B cell (primary cell): ENCODE measurements at regions not wholly inside any gene's neighbourhood (a gene's known extent, or its start where the extent isn't known, plus 50 kb on each side); places are given as distances from the start of the nearest gene placed in this dataset.

Experiments
- ATAC-seq: fragments of 200-7000 bp; cut with Tn5 transposase; one replicate; pipeline ENCODE4 v1.10.0; 2021; ENCODE audit warnings: low read depth, mild to moderate bottlenecking, moderate number of reproducible peaks, moderate library complexity
- CTCF ChIA-PET: fragments of 350-600 bp; sonication (Branson Sonifier 250); formaldehyde crosslinking; loops from one replicate; lab custom pipeline; 2021; ENCODE audit warnings: antibody characterized with exemption, inconsistent platforms; lab: Charles Lee
- POLR2A ChIA-PET: fragments of 350-600 bp; sonication (Branson Sonifier 250); formaldehyde crosslinking; loops from one replicate; lab custom pipeline; 2021; ENCODE audit warnings: antibody characterized with exemption; lab: Charles Lee
- DNase-seq: peaks from one replicate; pipeline ENCODE4 v3.0.0; 2013
- H2AFZ ChIP-seq: 2 replicates; pipeline ENCODE4 v1.6.1; 2012; ENCODE audit warnings: mild to moderate bottlenecking, low read depth, low read length; ENCODE audit not compliant: insufficient read depth, poor library complexity, severe bottlenecking
- H3K27ac ChIP-seq, 2 donors: 1 replicate in 1 of 2; 2 replicates in 1 of 2; pipeline ENCODE4 v1.5.1; 2012 to 2013; ENCODE audit warnings: low read length in 2 of 2, mild to moderate bottlenecking in 2 of 2, moderate library complexity in 1 of 2
- H3K27me3 ChIP-seq, 4 experiments: fragments of 200-600 bp in 1 of 4; sonication (generic) in 1 of 4; replicated peaks in 1 of 4; 1 replicate in 2 of 4; 2 replicates in 2 of 4; pipeline versions ENCODE4 v1.6.1 to v1.7.0; 2013 to 2016; ENCODE audit warnings: low read length in 3 of 4, mild to moderate bottlenecking in 2 of 4, mixed read lengths in 1 of 4, moderate library complexity in 1 of 4; ENCODE audit not compliant: insufficient read depth in 4 of 4, control insufficient read depth in 3 of 4; ENCODE audit errors: control extremely low read depth in 1 of 4
- H3K36me3 ChIP-seq, 2 experiments: replicated peaks in 1 of 2; 1 replicate in 1 of 2; 2 replicates in 1 of 2; pipeline versions ENCODE4 v1.6.1 to v1.7.1; 2013; ENCODE audit warnings: low read length in 1 of 2; ENCODE audit not compliant: insufficient read depth in 2 of 2, control insufficient read depth in 1 of 2; ENCODE audit errors: control extremely low read depth in 1 of 2, extremely low read depth in 1 of 2
- H3K4me1 ChIP-seq, 2 donors: fragments of 200-600 bp in 1 of 2; sonication (generic) in 1 of 2; 1 replicate in 1 of 2; 2 replicates in 1 of 2; pipeline versions ENCODE4 v1.5.1 to v1.6.1; 2013 to 2017; ENCODE audit warnings: low read length in 2 of 2; ENCODE audit not compliant: control insufficient read depth in 2 of 2, insufficient read depth in 2 of 2
- H3K4me2 ChIP-seq: replicated peaks from 2 replicates; pipeline ENCODE3; 2012; ENCODE audit warnings: mild to moderate bottlenecking, low read depth, low read length; ENCODE audit not compliant: poor library complexity, severe bottlenecking
- H3K4me3 ChIP-seq, 5 experiments: fragments of 200-600 bp in 1 of 5; sonication (generic) in 1 of 5; 1 replicate in 3 of 5; 2 replicates in 2 of 5; pipeline versions ENCODE4 v1.5.1 to v1.7.0; 2011 to 2016; ENCODE audit warnings: low read length in 4 of 5, mild to moderate bottlenecking in 4 of 5, low read depth in 2 of 5, control low read depth in 1 of 5, moderate library complexity in 1 of 5; ENCODE audit not compliant: insufficient read depth in 1 of 5; ENCODE audit errors: control extremely low read depth in 1 of 5, extremely low read depth in 1 of 5
- H3K79me2 ChIP-seq: fragments of 200-600 bp; sonication (generic); one replicate; pipeline ENCODE4 v1.6.0; 2016; ENCODE audit warnings: low read length; ENCODE audit not compliant: control insufficient read depth, insufficient read depth
- H3K9ac ChIP-seq: fragments of 200-600 bp; sonication (generic); 2 replicates; pipeline ENCODE4 v1.6.1; 2017; ENCODE audit warnings: mild to moderate bottlenecking, low read length, moderate library complexity
- H3K9me3 ChIP-seq, 3 donors: one replicate each; pipeline versions ENCODE4 v1.6.1 to v1.7.1; 2013; ENCODE audit warnings: low read length in 2 of 3; ENCODE audit not compliant: control insufficient read depth in 2 of 3, insufficient read depth in 1 of 3; ENCODE audit errors: control extremely low read depth in 1 of 3
- H4K20me1 ChIP-seq: 2 replicates; pipeline ENCODE4 v1.6.0; 2012; ENCODE audit warnings: mild to moderate bottlenecking, low read length; ENCODE audit not compliant: insufficient read depth, control insufficient read depth, poor library complexity, severe bottlenecking
- H3K27ac Mint-ChIP-seq: one replicate; pipeline ENCODE4 v1.8.0; 2021; ENCODE audit warnings: mixed read lengths
- H3K27me3 Mint-ChIP-seq: one replicate; pipeline ENCODE4 v1.8.0; 2021; ENCODE audit warnings: mixed read lengths
- H3K4me1 Mint-ChIP-seq: one replicate; pipeline ENCODE4 v1.8.0; 2021; ENCODE audit warnings: mixed read lengths
- H3K4me3 Mint-ChIP-seq: one replicate; pipeline ENCODE4 v1.8.0; 2021; ENCODE audit warnings: mixed read lengths
- H3K9me3 Mint-ChIP-seq: one replicate; pipeline ENCODE4 v1.8.0; 2022; ENCODE audit warnings: mixed read lengths; ENCODE audit not compliant: insufficient read depth
- CTCF ChIP-seq: fragments of 200-600 bp; IDR thresholded peaks from one replicate; pipeline ENCODE4 v1.8.0; 2022; ENCODE audit warnings: antibody characterized with exemption, mild to moderate bottlenecking
- EZH2 ChIP-seq: IDR thresholded peaks from 2 replicates; pipeline ENCODE4 v1.6.1; 2012; ENCODE audit warnings: borderline replicate concordance, low read depth, mild to moderate bottlenecking, moderate library complexity, low read length; ENCODE audit not compliant: insufficient read depth, poor library complexity, severe bottlenecking
- WGBS: methylation state at CpG from one replicate; pipeline ENCODE4 v1.1.5; 2013; ENCODE audit warnings: missing lambda C conversion rate; ENCODE audit not compliant: insufficient coverage; 5-methylcytosine and 5-hydroxymethylcytosine counted together
- intact Hi-C: fragments of 100-400 bp; cut with micrococcal nuclease; formaldehyde crosslinking; loops from one replicate; pipeline ENCODE4 v1.10.0; 2022

GRCh38 chr6:121614115-121614514, 178.7 kb downstream of the GJA1 start:
- no peaks in the 10 kb centered on the region for H3K27me3 Mint-ChIP-seq
- H3K9ac ChIP-seq, result no peak overlapping the region
- no peak for DNase-seq
- 92% methylated on average over 4 of the region's 5 CpGs for WGBS
- POLR2A ChIA-PET, result no interaction called here
- CTCF ChIA-PET, result no interaction called here
- no peaks in the 10 kb centered on the region for H3K9me3 ChIP-seq
- ATAC-seq, result no peak
- H3K36me3 ChIP-seq, result no peaks in the 10 kb centered on the region
- TF ChIP-seq EZH2 (no peak), CTCF (no peak)
- no peaks in the 10 kb centered on the region for H3K4me1 ChIP-seq
- no peak overlapping the region for H3K27ac ChIP-seq
- H3K4me1 Mint-ChIP-seq, result no peaks in the 10 kb centered on the region
- H3K27ac Mint-ChIP-seq, result no peak overlapping the region
- no peak overlapping the region for H3K4me2 ChIP-seq
- H3K27me3 ChIP-seq, result no peaks in the 10 kb centered on the region
- H3K4me3 Mint-ChIP-seq, result no peak overlapping the region
- H4K20me1 ChIP-seq, result no peaks in the 10 kb centered on the region
- H2AFZ ChIP-seq, result no peak overlapping the region
- no peak overlapping the region for H3K4me3 ChIP-seq
- intact Hi-C loops, result no loop called here
- H3K79me2 ChIP-seq, result no peaks in the 10 kb centered on the region
- no peaks in the 10 kb centered on the region for H3K9me3 Mint-ChIP-seq

GRCh38 chr6:121615493-121615892, 180.0 kb downstream of the GJA1 start:
- no peaks in the 10 kb centered on the region for H4K20me1 ChIP-seq
- ChIA-PET CTCF (no interaction called here), POLR2A (no interaction called here)
- no peak overlapping the region for H3K4me2 ChIP-seq
- H3K4me1 ChIP-seq, result no peaks in the 10 kb centered on the region
- no peak overlapping the region for H3K9ac ChIP-seq
- ATAC-seq (no peak), DNase-seq (no peak)
- intact Hi-C loops, result no loop called here
- Mint-ChIP-seq H3K4me3 (no peak overlapping the region), H3K27me3 (no peaks in the 10 kb centered on the region), H3K9me3 (no peaks in the 10 kb centered on the region), H3K27ac (no peak overlapping the region), H3K4me1 (no peaks in the 10 kb centered on the region)
- WGBS, result no CpG with 5 or more reads among the region's 3 CpGs
- no peak overlapping the region for H2AFZ ChIP-seq
- no peaks in the 10 kb centered on the region for H3K27me3 ChIP-seq
- no peak overlapping the region for H3K27ac ChIP-seq
- no peaks in the 10 kb centered on the region for H3K79me2 ChIP-seq
- no peaks in the 10 kb centered on the region for H3K9me3 ChIP-seq
- H3K4me3 ChIP-seq, result no peak overlapping the region
- no peak for TF ChIP-seq CTCF
- TF ChIP-seq EZH2, result no peak
- no peaks in the 10 kb centered on the region for H3K36me3 ChIP-seq
